PFSK-1 (cell line): ENCODE measurements at regions not wholly inside any gene's neighbourhood (a gene's known extent, or its start where the extent isn't known, plus 50 kb on each side); places are given as distances from the start of the nearest gene placed in this dataset.

Experiments used
- POLR2AphosphoS5 ChIP-seq: IDR thresholded peaks from 2 replicates; pipeline ENCODE4 v1.6.1; 2012; ENCODE audit warnings: low read depth, mild to moderate bottlenecking, control low read depth, low read length, moderate library complexity
- SIN3A ChIP-seq: IDR thresholded peaks from 2 replicates; pipeline ENCODE4 v1.6.1; 2012; ENCODE audit warnings: mild to moderate bottlenecking, low read length, moderate library complexity, borderline replicate concordance; ENCODE audit not compliant: insufficient read depth
- TAF1 ChIP-seq: IDR thresholded peaks from 2 replicates; pipeline ENCODE4 v1.6.1; 2012; ENCODE audit warnings: low read length, control low read depth, borderline replicate concordance; ENCODE audit not compliant: insufficient read depth

GRCh38 chr2:144660518-144661316, 140.8 kb upstream of the ZEB2 start:
- no peak for TF ChIP-seq POLR2AphosphoS5
- TF ChIP-seq SIN3A, result no peak
- no peak for TF ChIP-seq TAF1
